Esophagus muscularis mucosa (tissue), 4 donors: ENCODE measurements at regions not wholly inside any gene's neighbourhood (a gene's known extent, or its start where the extent isn't known, plus 50 kb on each side); places are given as distances from the start of the nearest gene placed in this dataset.

Experiments
- DNase-seq: peaks from one replicate; pipeline ENCODE4 v3.0.0-alpha.2; 2017; ENCODE audit errors: extremely low spot score
- H3K27ac ChIP-seq, 4 donors: fragments of 200-600 bp; sonication (generic); replicated peaks in 1 of 4; 1 replicate in 3 of 4; 2 replicates in 1 of 4; pipeline ENCODE4 v1.5.1; 2016 to 2019; ENCODE audit warnings: mild to moderate bottlenecking in 1 of 4
- H3K27me3 ChIP-seq, 4 donors: fragments of 200-600 bp; sonication (generic); one replicate each; pipeline versions ENCODE4 v1.5.1 to v1.6.0; 2016 to 2019
- H3K36me3 ChIP-seq, 4 donors: fragments of 200-600 bp; sonication (generic); one replicate each; pipeline ENCODE4 v1.5.1; 2016 to 2019
- H3K4me1 ChIP-seq, 4 donors: fragments of 200-600 bp; sonication (generic); one replicate each; pipeline ENCODE4 v1.5.1; 2016 to 2019
- H3K4me3 ChIP-seq, 4 donors: fragments of 200-600 bp; sonication (generic); 1 replicate in 2 of 4; 2 replicates in 2 of 4; pipeline ENCODE4 v1.5.1; 2016 to 2019; ENCODE audit warnings: mild to moderate bottlenecking in 4 of 4, moderate library complexity in 1 of 4
- H3K9me3 ChIP-seq, 4 donors: fragments of 200-600 bp; sonication (generic); 1 replicate in 3 of 4; 2 replicates in 1 of 4; pipeline ENCODE4 v1.5.1; 2016 to 2019
- EP300 ChIP-seq: sonication (generic); formaldehyde crosslinking; IDR thresholded peaks from one replicate; pipeline ENCODE4 v1.6.1; 2017; ENCODE audit warnings: antibody characterized with exemption
- POLR2A ChIP-seq: fragments of 450-650 bp; IDR thresholded peaks from one replicate; pipeline ENCODE4 v1.6.1; 2017; ENCODE audit warnings: antibody characterized with exemption, moderate library complexity, mild to moderate bottlenecking, low read depth
- POLR2AphosphoS5 ChIP-seq, 2 donors: sonication (generic); formaldehyde crosslinking; IDR thresholded peaks; one replicate each; pipeline ENCODE4 v1.6.1; 2017; ENCODE audit warnings: antibody characterized with exemption in 2 of 2
- WGBS: methylation state at CpG from one replicate; pipeline ENCODE4 v1.1.5; 2018; 5-methylcytosine and 5-hydroxymethylcytosine counted together
- intact Hi-C: fragments of 100-400 bp; cut with DNase I; formaldehyde crosslinking; loops from one replicate; pipeline ENCODE4 v1.15.1; 2023
- small RNA-seq, 3 donors: library from RNA; depleted of rRNA; stranded (forward); fragments of <200 nt; gene quantifications; one replicate each; pipeline ENCODE3, GENCODE V24; 2016
- TF ChIP-seq, protein P1 (sequence below), 3 experiments: fragments of 200-600 bp in 2 of 3; fragments of 450-650 bp in 1 of 3; sonication (generic) in 2 of 3; IDR thresholded peaks; one replicate each; pipeline ENCODE4 v1.5.1; 2017 to 2019; ENCODE audit warnings: antibody characterized with exemption in 3 of 3, mild to moderate bottlenecking in 2 of 3, moderate library complexity in 1 of 3

DNA sequence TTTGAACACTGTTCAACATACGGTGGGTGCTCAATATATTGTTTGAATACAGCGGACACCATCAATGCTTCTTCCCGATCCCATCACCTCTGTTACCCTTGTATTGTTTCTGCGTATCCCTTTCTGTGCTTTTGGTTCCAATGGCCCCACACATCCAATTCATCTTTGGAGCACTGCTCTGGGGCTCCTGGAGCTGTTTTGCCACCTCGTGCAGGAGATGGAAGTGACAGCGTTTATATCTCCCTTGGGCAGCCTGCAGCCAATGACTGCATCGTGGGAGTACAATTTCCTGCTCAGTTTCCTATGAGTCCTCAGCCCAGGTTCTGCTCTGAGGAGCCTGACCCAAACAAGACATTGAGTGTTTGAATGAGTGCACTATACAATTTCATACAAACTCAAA, 50.2 kb upstream of the PIK3CG start:
- TF ChIP-seq POLR2AphosphoS5 (IDR thresholded peaks at IDR 0.05): no peak
- TF ChIP-seq, protein P1, sequence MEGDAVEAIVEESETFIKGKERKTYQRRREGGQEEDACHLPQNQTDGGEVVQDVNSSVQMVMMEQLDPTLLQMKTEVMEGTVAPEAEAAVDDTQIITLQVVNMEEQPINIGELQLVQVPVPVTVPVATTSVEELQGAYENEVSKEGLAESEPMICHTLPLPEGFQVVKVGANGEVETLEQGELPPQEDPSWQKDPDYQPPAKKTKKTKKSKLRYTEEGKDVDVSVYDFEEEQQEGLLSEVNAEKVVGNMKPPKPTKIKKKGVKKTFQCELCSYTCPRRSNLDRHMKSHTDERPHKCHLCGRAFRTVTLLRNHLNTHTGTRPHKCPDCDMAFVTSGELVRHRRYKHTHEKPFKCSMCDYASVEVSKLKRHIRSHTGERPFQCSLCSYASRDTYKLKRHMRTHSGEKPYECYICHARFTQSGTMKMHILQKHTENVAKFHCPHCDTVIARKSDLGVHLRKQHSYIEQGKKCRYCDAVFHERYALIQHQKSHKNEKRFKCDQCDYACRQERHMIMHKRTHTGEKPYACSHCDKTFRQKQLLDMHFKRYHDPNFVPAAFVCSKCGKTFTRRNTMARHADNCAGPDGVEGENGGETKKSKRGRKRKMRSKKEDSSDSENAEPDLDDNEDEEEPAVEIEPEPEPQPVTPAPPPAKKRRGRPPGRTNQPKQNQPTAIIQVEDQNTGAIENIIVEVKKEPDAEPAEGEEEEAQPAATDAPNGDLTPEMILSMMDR (IDR thresholded peaks at IDR 0.05): no peak
- TF ChIP-seq EP300: no peak
- no peak for TF ChIP-seq POLR2A
- Histone ChIP-seq H3K27me3 (no peaks in the 10 kb centered on the region), H3K4me3 (no peak overlapping the region), H3K4me1 (no peaks in the 10 kb centered on the region), H3K36me3 (no peaks in the 10 kb centered on the region), H3K27ac (no peak overlapping the region), H3K9me3 (no peaks in the 10 kb centered on the region)
- no peak for DNase-seq
- WGBS: 66% methylated on average over 7 of the region's 7 CpGs
- intact Hi-C loops: no loop called here

Small RNA genes in the stretch of these regions (small RNA-seq; reads per million reads assigned to genes)
- 0 reads per million in 3 donors for gene RNA5SP236
